ENCODE measurements at regions not wholly inside any gene's neighbourhood (a gene's known extent, or its start where the extent isn't known, plus 50 kb on each side); places are given as distances from the start of the nearest gene placed in this dataset.

GRCh38 chr2:47661310-47661709 is 90.5 kb upstream of the KCNK12 start:
- TF ChIP-seq CTCF (IDR thresholded peaks at IDR 0.05), result no peak
- no peak for TF ChIP-seq POLR2A (IDR thresholded peaks at IDR 0.05)
